Esophagus squamous epithelium (tissue), 5 donors: ENCODE measurements at regions not wholly inside any gene's neighbourhood (a gene's known extent, or its start where the extent isn't known, plus 50 kb on each side); places are given as distances from the start of the nearest gene placed in this dataset.

Experiments used
- DNase-seq: peaks from one replicate; lab custom pipeline; 2025; lab: John Stamatoyannopoulos, UW
- H3K27ac ChIP-seq, 4 donors: fragments of 200-600 bp; sonication (generic); one replicate each; pipeline ENCODE4 v1.5.1; 2016 to 2019; ENCODE audit warnings: mild to moderate bottlenecking in 1 of 4
- H3K27me3 ChIP-seq, 4 donors: fragments of 200-600 bp; sonication (generic); 1 replicate in 3 of 4; 2 replicates in 1 of 4; pipeline versions ENCODE4 v1.5.1 to v1.6.0; 2017 to 2021; ENCODE audit warnings: antibody characterized with exemption in 1 of 4
- H3K36me3 ChIP-seq, 3 donors: fragments of 200-600 bp; sonication (generic); one replicate each; pipeline ENCODE4 v1.5.1; 2016 to 2019
- H3K4me1 ChIP-seq, 3 donors: fragments of 200-600 bp; sonication (generic); one replicate each; pipeline ENCODE4 v1.5.1; 2017 to 2019
- H3K4me3 ChIP-seq, 4 donors: fragments of 200-600 bp; sonication (generic); 1 replicate in 3 of 4; 2 replicates in 1 of 4; pipeline ENCODE4 v1.5.1; 2016 to 2019; ENCODE audit warnings: mild to moderate bottlenecking in 2 of 4, moderate library complexity in 1 of 4
- H3K9me3 ChIP-seq, 3 donors: fragments of 200-600 bp; sonication (generic); one replicate each; pipeline ENCODE4 v1.5.1; 2016 to 2019
- CTCF ChIP-seq, 6 experiments: fragments of 450-650 bp in 4 of 6; fragments of 200-600 bp in 2 of 6; sonication (generic) in 2 of 6; IDR thresholded peaks; one replicate each; pipeline ENCODE4 v1.5.1; 2016 to 2019; ENCODE audit warnings: antibody characterized with exemption in 6 of 6, mild to moderate bottlenecking in 4 of 6, moderate library complexity in 4 of 6
- POLR2A ChIP-seq, 4 donors: fragments of 450-650 bp; IDR thresholded peaks; one replicate each; pipeline ENCODE4 v1.6.1; 2017; ENCODE audit warnings: antibody characterized with exemption in 4 of 4, mild to moderate bottlenecking in 4 of 4, moderate library complexity in 3 of 4
- WGBS, 2 donors: methylation state at CpG; one replicate each; pipeline ENCODE4 v1.1.5; 2018; 5-methylcytosine and 5-hydroxymethylcytosine counted together
- intact Hi-C: fragments of 100-400 bp; cut with DNase I; formaldehyde crosslinking; loops from one replicate; pipeline ENCODE4 v1.15.0; 2022
- donor health status: DM: yes; HTN: yes; CAD: no.

- no peaks in the 10 kb centered on the region for H3K4me1 ChIP-seq
- H3K4me3 ChIP-seq = no peak overlapping the region
- no peaks in the 10 kb centered on the region for H3K9me3 ChIP-seq
- no peak overlapping the region for H3K27ac ChIP-seq
- 85 to 90% methylated on average over 3 to 5 of the region's 5 CpGs for WGBS, 2 donors
- no peaks in the 10 kb centered on the region for H3K36me3 ChIP-seq
- intact Hi-C loops = no loop called here
- TF ChIP-seq CTCF (IDR thresholded peaks at IDR 0.05) (no peak), POLR2A (IDR thresholded peaks at IDR 0.05) (no peak)
- DNase-seq = no peak
- no peaks in the 10 kb centered on the region for H3K27me3 ChIP-seq
These were observed 182.6 kb upstream of the ZNF608 start for GRCh38 chr5:124929000-124929399.

GRCh38 chr5:124932791-124933600, 186.6 kb upstream of the ZNF608 start:
- no peaks in the 10 kb centered on the region for H3K36me3 ChIP-seq
- no peaks in the 10 kb centered on the region for H3K27me3 ChIP-seq
- TF ChIP-seq POLR2A (IDR thresholded peaks at IDR 0.05) (no peak), CTCF (IDR thresholded peaks at IDR 0.05) (no peak)
- WGBS, 2 donors = 29 to 31% methylated on average over 4 of the region's 4 CpGs
- no peak for DNase-seq
- no peaks in the 10 kb centered on the region for H3K9me3 ChIP-seq
- H3K4me3 ChIP-seq = no peak overlapping the region
- H3K27ac ChIP-seq = no peak overlapping the region
- H3K4me1 ChIP-seq = no peaks in the 10 kb centered on the region
- intact Hi-C loops = no loop called here

- intact Hi-C loops = no loop called here
- no peak overlapping the region for H3K4me3 ChIP-seq
- no peaks in the 10 kb centered on the region for H3K27me3 ChIP-seq
- H3K27ac ChIP-seq = no peak overlapping the region
- 76 to 78% methylated on average over 4 of the region's 4 CpGs for WGBS, 2 donors
- H3K4me1 ChIP-seq = no peaks in the 10 kb centered on the region
- H3K9me3 ChIP-seq = no peaks in the 10 kb centered on the region
- no peak for DNase-seq
- no peaks in the 10 kb centered on the region for H3K36me3 ChIP-seq
- TF ChIP-seq POLR2A (IDR thresholded peaks at IDR 0.05) = no peak
- no peak for TF ChIP-seq CTCF (IDR thresholded peaks at IDR 0.05)
These were observed 188.6 kb upstream of the ZNF608 start for GRCh38 chr5:124935065-124935464.

- no peaks in the 10 kb centered on the region for H3K9me3 ChIP-seq
- H3K27me3 ChIP-seq = no peaks in the 10 kb centered on the region
- no peak overlapping the region for H3K4me3 ChIP-seq
- H3K36me3 ChIP-seq = no peaks in the 10 kb centered on the region
- no peaks in the 10 kb centered on the region for H3K4me1 ChIP-seq
- 72 to 83% methylated on average over 3 to 4 of the region's 4 CpGs for WGBS, 2 donors
- intact Hi-C loops = no loop called here
- TF ChIP-seq POLR2A (IDR thresholded peaks at IDR 0.05) (no peak), CTCF (IDR thresholded peaks at IDR 0.05) (no peak)
- no peak overlapping the region for H3K27ac ChIP-seq
- DNase-seq = no peak
These were observed 190.1 kb upstream of the ZNF608 start for GRCh38 chr5:124936626-124936933.

- DNase-seq = no peak
- TF ChIP-seq CTCF (IDR thresholded peaks at IDR 0.05) = no peak
- no peak for TF ChIP-seq POLR2A (IDR thresholded peaks at IDR 0.05)
- H3K27ac ChIP-seq = peak overlapping the region in 1 of 4 donors; percentile 15
- H3K36me3 ChIP-seq = no peaks in the 10 kb centered on the region
- H3K4me1 ChIP-seq = no peaks in the 10 kb centered on the region
- no peak overlapping the region for H3K4me3 ChIP-seq
- WGBS, 2 donors = 72 to 74% methylated on average over 10 of the region's 10 CpGs
- intact Hi-C loops = no loop called here
- H3K27me3 ChIP-seq = no peaks in the 10 kb centered on the region
- H3K9me3 ChIP-seq = no peaks in the 10 kb centered on the region
These were observed 194.9 kb upstream of the ZNF608 start for GRCh38 chr5:124941051-124942049.
